GM23338 (cell line): ENCODE measurements at regions not wholly inside any gene's neighbourhood (a gene's known extent, or its start where the extent isn't known, plus 50 kb on each side); places are given as distances from the start of the nearest gene placed in this dataset.

Experiments used
- ATAC-seq: fragments of 200-7000 bp; cut with Tn5 transposase; 3 replicates; pipeline ENCODE4 v1.9.1; 2020
- DNase-seq: peaks from one replicate; pipeline ENCODE4 v3.0.0-alpha.2; 2015; ENCODE audit warnings: low spot score
- H2AFZ ChIP-seq: fragments of 200-600 bp; sonication (generic); 2 replicates; pipeline ENCODE4 v1.8.0; 2016; ENCODE audit warnings: antibody characterized with exemption, mild to moderate bottlenecking, moderate library complexity
- H3F3A ChIP-seq: fragments of 200-600 bp; sonication (generic); replicated peaks from 2 replicates; pipeline ENCODE4 v1.8.0; 2017; ENCODE audit warnings: antibody characterized with exemption, mixed run types, low read depth
- H3K27ac ChIP-seq: fragments of 200-600 bp; sonication (generic); 2 replicates; pipeline ENCODE4 v1.6.1; 2016; ENCODE audit warnings: low read depth
- H3K27me3 ChIP-seq: fragments of 200-600 bp; sonication (generic); 2 replicates; pipeline ENCODE4 v1.8.0; 2016; ENCODE audit warnings: mild to moderate bottlenecking, mixed run types, moderate library complexity; ENCODE audit not compliant: insufficient read depth
- H3K36me3 ChIP-seq: fragments of 200-600 bp; sonication (generic); 2 replicates; pipeline ENCODE4 v1.8.0; 2016; ENCODE audit warnings: mild to moderate bottlenecking; ENCODE audit not compliant: insufficient read depth
- H3K4me1 ChIP-seq: fragments of 200-600 bp; sonication (generic); 2 replicates; pipeline ENCODE4 v1.8.0; 2016; ENCODE audit warnings: mild to moderate bottlenecking, moderate library complexity; ENCODE audit not compliant: insufficient read depth
- H3K4me2 ChIP-seq: fragments of 200-600 bp; sonication (generic); 2 replicates; pipeline ENCODE4 v1.7.1; 2017; ENCODE audit warnings: mixed run types
- H3K4me3 ChIP-seq: fragments of 200-600 bp; sonication (generic); 2 replicates; pipeline ENCODE4 v1.6.1; 2016; ENCODE audit warnings: mixed run types
- H3K79me2 ChIP-seq: fragments of 200-600 bp; sonication (generic); replicated peaks from 2 replicates; pipeline ENCODE4 v1.8.0; 2017; ENCODE audit warnings: mild to moderate bottlenecking; ENCODE audit not compliant: insufficient read depth
- H3K9me2 ChIP-seq: fragments of 200-600 bp; sonication (generic); 2 replicates; pipeline ENCODE4 v1.8.0; 2017; ENCODE audit not compliant: insufficient read depth
- H4K20me1 ChIP-seq: fragments of 200-600 bp; sonication (generic); replicated peaks from 2 replicates; pipeline ENCODE4 v1.8.0; 2017; ENCODE audit warnings: mild to moderate bottlenecking; ENCODE audit not compliant: insufficient read depth
- H3K27ac Mint-ChIP-seq: 2 replicates; pipeline ENCODE4 v1.8.0; 2020; ENCODE audit warnings: inconsistent platforms, mild to moderate bottlenecking, moderate library complexity, mixed read lengths
- H3K27me3 Mint-ChIP-seq: 3 replicates; pipeline ENCODE4 v1.8.0; 2022; ENCODE audit warnings: low read depth, mild to moderate bottlenecking, moderate library complexity, mixed read lengths, inconsistent platforms; ENCODE audit not compliant: insufficient read depth, poor library complexity
- H3K36me3 Mint-ChIP-seq: 3 replicates; pipeline ENCODE4 v1.8.0; 2021; ENCODE audit warnings: low read depth, mild to moderate bottlenecking, inconsistent platforms, moderate library complexity, mixed read lengths
- H3K4me1 Mint-ChIP-seq: 3 replicates; pipeline ENCODE4 v1.8.0; 2020; ENCODE audit warnings: mild to moderate bottlenecking, inconsistent platforms, mixed read lengths
- H3K4me3 Mint-ChIP-seq: 3 replicates; pipeline ENCODE4 v1.8.0; 2021; ENCODE audit warnings: moderate library complexity, mild to moderate bottlenecking, inconsistent platforms, mixed read lengths
- H3K9me3 Mint-ChIP-seq: 3 replicates; pipeline ENCODE4 v1.8.0; 2020; ENCODE audit warnings: moderate library complexity, mild to moderate bottlenecking, inconsistent platforms, mixed read lengths
- CREB1 ChIP-seq: fragments of 250-450 bp; sonication (Bioruptor Pico); IDR thresholded peaks from 2 replicates; pipeline ENCODE4 v1.5.0; 2020; ENCODE audit warnings: low read depth, mild to moderate bottlenecking, moderate library complexity
- EZH2 ChIP-seq: fragments of 200-600 bp; sonication (generic); IDR thresholded peaks from one replicate; pipeline ENCODE4 v1.8.0; 2017; ENCODE audit warnings: antibody characterized with exemption, mild to moderate bottlenecking, low read depth; ENCODE audit not compliant: unreplicated experiment
- EZH2phosphoT487 ChIP-seq: fragments of 200-600 bp; sonication (generic); IDR thresholded peaks from one replicate; pipeline ENCODE4 v1.8.1; 2018; ENCODE audit warnings: antibody characterized with exemption; ENCODE audit not compliant: unreplicated experiment
- JUNB ChIP-seq: IDR thresholded peaks from one replicate; pipeline ENCODE4 v1.6.1; 2016; ENCODE audit warnings: antibody characterized with exemption; ENCODE audit not compliant: unreplicated experiment
- ZNF331 ChIP-seq: fragments of 250-450 bp; sonication (Bioruptor Pico); IDR thresholded peaks from 2 replicates; pipeline ENCODE4 v1.5.0; 2020; ENCODE audit warnings: low read depth, mild to moderate bottlenecking, moderate library complexity
- TF ChIP-seq, protein P1 (sequence below), 2 experiments: fragments of 200-600 bp in 1 of 2; sonication (generic) in 1 of 2; conservative IDR thresholded peaks; 2 replicates each; pipeline versions ENCODE4 v1.5.1 to v1.6.1; 2016 to 2017; ENCODE audit warnings: antibody characterized with exemption in 2 of 2, low read depth in 2 of 2, mild to moderate bottlenecking in 2 of 2, moderate library complexity in 1 of 2
- TF ChIP-seq, protein P2 (sequence below): IDR thresholded peaks from 2 replicates; pipeline ENCODE4 v1.6.1; 2016; ENCODE audit warnings: antibody characterized with exemption

GRCh38 chr18:56157541-56157940 lies 480.9 kb downstream of the TXNL1 start:
- no peak overlapping the region for H3K4me3 Mint-ChIP-seq
- Histone ChIP-seq H3K9me2 (0 out of 2 replicates have a peak, but pooled peaks cover 6% of the 10 kb centered on the region), H3F3A (no peaks in the 10 kb centered on the region), H3K36me3 (no peaks in the 10 kb centered on the region), H4K20me1 (no peaks in the 10 kb centered on the region), H3K27me3 (no peaks in the 10 kb centered on the region), H3K27ac (no peak overlapping the region), H3K4me1 (no peaks in the 10 kb centered on the region), H3K4me3 (no peak overlapping the region), H3K4me2 (no peak overlapping the region), H3K79me2 (no peaks in the 10 kb centered on the region), H2AFZ (no peak overlapping the region)
- no peak for ATAC-seq
- no peak overlapping the region for H3K27ac Mint-ChIP-seq
- DNase-seq = no peak
- TF ChIP-seq, protein P1, sequence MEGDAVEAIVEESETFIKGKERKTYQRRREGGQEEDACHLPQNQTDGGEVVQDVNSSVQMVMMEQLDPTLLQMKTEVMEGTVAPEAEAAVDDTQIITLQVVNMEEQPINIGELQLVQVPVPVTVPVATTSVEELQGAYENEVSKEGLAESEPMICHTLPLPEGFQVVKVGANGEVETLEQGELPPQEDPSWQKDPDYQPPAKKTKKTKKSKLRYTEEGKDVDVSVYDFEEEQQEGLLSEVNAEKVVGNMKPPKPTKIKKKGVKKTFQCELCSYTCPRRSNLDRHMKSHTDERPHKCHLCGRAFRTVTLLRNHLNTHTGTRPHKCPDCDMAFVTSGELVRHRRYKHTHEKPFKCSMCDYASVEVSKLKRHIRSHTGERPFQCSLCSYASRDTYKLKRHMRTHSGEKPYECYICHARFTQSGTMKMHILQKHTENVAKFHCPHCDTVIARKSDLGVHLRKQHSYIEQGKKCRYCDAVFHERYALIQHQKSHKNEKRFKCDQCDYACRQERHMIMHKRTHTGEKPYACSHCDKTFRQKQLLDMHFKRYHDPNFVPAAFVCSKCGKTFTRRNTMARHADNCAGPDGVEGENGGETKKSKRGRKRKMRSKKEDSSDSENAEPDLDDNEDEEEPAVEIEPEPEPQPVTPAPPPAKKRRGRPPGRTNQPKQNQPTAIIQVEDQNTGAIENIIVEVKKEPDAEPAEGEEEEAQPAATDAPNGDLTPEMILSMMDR (conservative IDR thresholded peaks at IDR 0.05; ENCODE audit: low read depth in 2 of 2) = 0 out of 4 replicates have a peak, but pooled peaks of 1 of the 2 experiments have one; percentile 16
- TF ChIP-seq EZH2phosphoT487 = no peak
- H3K9me3 Mint-ChIP-seq = no peaks in the 10 kb centered on the region; the same call in 2 of the 3 replicates
- H3K36me3 Mint-ChIP-seq = no peaks in the 10 kb centered on the region; the same call in 2 of the 3 replicates
- H3K4me1 Mint-ChIP-seq = peaks cover 4% of the 10 kb centered on the region; the same call in 1 of the 3 replicates
- H3K27me3 Mint-ChIP-seq = no peaks in the 10 kb centered on the region

- Histone ChIP-seq H2AFZ (no peak overlapping the region), H3K9me2 (0 out of 2 replicates have a peak, but pooled peaks cover 6% of the 10 kb centered on the region), H3K36me3 (no peaks in the 10 kb centered on the region), H3K27me3 (no peaks in the 10 kb centered on the region), H3K79me2 (no peaks in the 10 kb centered on the region), H3K27ac (no peak overlapping the region), H3K4me1 (peaks cover 5% of the 10 kb centered on the region; the same call in 1 of the 2 replicates), H4K20me1 (no peaks in the 10 kb centered on the region), H3F3A (no peaks in the 10 kb centered on the region), H3K4me3 (no peak overlapping the region), H3K4me2 (no peak overlapping the region)
- Mint-ChIP-seq H3K9me3 (no peaks in the 10 kb centered on the region; the same call in 2 of the 3 replicates), H3K36me3 (no peaks in the 10 kb centered on the region; the same call in 2 of the 3 replicates), H3K4me3 (no peak overlapping the region), H3K27ac (no peak overlapping the region), H3K4me1 (peaks cover 10% of the 10 kb centered on the region; the same call in 1 of the 3 replicates), H3K27me3 (peaks cover 2% of the 10 kb centered on the region)
- ATAC-seq = no peak
- no peak for TF ChIP-seq EZH2
- TF ChIP-seq JUNB = no peak
- TF ChIP-seq, protein P2, sequence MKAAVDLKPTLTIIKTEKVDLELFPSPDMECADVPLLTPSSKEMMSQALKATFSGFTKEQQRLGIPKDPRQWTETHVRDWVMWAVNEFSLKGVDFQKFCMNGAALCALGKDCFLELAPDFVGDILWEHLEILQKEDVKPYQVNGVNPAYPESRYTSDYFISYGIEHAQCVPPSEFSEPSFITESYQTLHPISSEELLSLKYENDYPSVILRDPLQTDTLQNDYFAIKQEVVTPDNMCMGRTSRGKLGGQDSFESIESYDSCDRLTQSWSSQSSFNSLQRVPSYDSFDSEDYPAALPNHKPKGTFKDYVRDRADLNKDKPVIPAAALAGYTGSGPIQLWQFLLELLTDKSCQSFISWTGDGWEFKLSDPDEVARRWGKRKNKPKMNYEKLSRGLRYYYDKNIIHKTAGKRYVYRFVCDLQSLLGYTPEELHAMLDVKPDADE = no peak
- TF ChIP-seq CREB1 = no peak
- no peak for TF ChIP-seq EZH2phosphoT487
- no peak for TF ChIP-seq ZNF331 (CRISPR knock-in tag)
- DNase-seq = no peak
Measured at GRCh38 chr18:56152551-56153310, 485.7 kb downstream of the TXNL1 start.
